RPMI8226 (cell line): ENCODE measurements at regions not wholly inside any gene's neighbourhood (a gene's known extent, or its start where the extent isn't known, plus 50 kb on each side); places are given as distances from the start of the nearest gene placed in this dataset.
"Not testable (repeated sequence)": the region's sequence is repeated elsewhere in the genome, so short reads cannot be mapped to it uniquely, and the experiment has no call there.

Source experiments
- DNase-seq: peaks from one replicate; pipeline ENCODE4 v3.0.0-alpha.2; 2015

GRCh38 chr2:87524619-87525188 is 223.2 kb upstream of the PLGLB2 start:
- not testable (repeated sequence) for DNase-seq

DNA sequence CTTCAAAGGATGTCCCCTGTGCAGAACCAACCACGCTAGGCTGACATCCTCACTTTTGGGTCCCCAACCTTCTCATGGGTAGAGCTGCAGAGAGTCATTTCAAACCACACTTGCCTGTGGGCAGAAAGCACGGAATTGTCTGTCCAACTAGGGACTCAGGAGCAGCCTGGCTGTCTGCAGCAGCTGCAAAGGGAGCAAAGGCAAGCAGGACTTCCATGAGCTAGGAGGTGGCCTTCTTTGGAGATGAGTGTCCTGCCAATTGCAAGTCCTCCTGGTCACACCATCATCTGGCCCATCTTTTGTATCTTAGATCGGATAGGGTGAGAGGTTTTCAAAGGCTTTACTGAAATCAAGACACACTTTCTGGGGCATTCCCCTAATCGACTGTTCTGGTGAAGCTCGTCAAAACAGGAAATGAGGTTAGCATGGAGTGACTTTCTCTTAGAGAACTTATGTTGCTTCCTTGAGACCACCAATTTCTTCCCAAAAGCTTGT is 222.3 kb upstream of the PLGLB2 start:
- not testable (repeated sequence) for DNase-seq

DNA sequence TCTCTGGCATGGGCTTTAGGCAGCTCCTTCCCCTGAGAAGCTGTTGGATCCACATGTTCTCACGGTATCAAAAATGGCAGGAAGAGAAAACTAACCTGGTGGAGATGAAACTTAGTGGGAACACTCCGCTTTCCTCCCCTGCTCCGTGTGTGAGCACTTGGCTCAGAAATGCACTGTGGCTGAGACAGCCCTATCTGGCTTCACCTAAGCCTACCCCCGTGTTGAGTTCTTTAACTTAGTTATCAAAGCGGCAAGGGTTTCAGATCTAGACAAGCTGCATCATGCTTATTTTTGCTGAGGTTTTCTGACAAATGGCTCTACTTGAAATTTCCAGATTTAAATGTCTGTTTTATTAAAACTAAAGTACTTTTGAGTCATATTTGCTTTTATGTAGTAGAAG is 221.6 kb upstream of the PLGLB2 start:
- not testable (repeated sequence) for DNase-seq

- DNase-seq: not testable (repeated sequence)
Measured at GRCh38 chr2:87531968-87532715, 215.7 kb upstream of the PLGLB2 start.

DNA sequence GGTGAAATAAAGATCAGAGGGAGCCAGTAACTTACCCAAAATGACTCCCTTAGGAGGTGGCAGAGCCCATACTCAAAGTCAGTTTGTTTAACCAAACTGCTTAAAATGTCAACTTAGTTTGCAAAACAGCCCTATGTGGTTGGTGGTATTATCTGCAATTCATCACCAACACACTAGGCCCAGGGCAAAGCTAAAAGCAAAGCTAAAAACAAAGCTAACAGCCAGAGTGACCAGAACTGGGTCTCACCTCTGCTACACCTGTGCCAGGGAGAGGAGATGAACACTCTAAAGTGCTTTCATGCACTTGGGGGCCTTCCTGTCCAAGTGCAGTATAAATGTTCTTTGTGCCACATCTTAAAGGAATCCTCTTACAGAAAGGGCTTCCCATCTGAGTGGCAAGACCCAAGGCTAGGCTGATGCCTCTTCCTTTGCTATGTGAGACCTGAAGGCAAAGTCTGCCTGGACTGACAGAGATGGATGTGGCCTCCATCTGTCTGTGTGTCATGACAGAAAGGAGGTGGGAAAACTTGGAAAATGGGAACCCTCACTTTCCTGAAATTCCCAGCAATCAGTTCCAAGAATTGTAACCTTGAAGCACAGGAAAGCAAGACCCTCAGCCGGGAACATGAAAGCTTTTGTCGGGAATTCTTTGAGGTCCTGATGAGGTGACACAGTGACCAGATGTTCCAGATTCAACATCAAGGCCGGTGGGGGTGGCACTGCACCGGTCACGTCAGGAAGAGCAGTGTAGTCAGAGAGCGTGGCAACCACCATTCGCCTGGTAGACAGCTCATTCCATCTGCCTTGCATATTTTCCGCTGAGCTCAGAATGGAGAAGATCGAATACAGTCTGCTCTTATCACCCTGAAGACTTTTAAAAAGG is 214.3 kb upstream of the PLGLB2 start:
- not testable (repeated sequence) for DNase-seq

DNA sequence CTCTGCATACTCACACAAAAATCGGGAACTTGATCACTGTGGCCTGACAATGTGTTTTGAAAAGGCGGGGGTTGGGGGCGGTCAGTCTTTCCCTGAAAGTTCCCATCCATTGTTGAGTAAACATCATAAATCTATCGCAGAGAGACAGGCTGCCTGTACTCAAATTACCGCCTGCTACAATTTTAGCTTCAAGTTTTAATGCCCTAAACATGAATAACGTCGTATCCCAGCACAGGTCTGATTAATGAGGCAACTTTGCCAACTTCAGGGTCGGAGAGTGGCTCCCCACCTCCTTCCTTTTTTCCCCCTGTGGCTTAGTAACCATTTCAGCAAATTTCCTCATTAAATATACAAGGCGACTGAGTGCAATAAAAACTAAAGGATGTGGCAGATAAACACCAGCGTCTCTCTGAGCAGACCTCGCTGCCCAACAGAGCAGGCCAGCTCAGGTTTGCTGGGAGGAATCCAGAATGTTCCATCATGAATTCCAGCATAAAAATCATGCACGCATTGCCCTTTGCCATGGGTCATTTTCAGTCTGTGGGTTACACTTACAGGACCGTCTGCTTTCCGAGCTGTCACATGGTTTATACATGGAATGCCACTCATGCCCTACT is 213.5 kb upstream of the PLGLB2 start:
- DNase-seq: not testable (repeated sequence)

GRCh38 chr2:87536427-87536826 is 211.5 kb upstream of the PLGLB2 start:
- not testable (repeated sequence) for DNase-seq

DNA sequence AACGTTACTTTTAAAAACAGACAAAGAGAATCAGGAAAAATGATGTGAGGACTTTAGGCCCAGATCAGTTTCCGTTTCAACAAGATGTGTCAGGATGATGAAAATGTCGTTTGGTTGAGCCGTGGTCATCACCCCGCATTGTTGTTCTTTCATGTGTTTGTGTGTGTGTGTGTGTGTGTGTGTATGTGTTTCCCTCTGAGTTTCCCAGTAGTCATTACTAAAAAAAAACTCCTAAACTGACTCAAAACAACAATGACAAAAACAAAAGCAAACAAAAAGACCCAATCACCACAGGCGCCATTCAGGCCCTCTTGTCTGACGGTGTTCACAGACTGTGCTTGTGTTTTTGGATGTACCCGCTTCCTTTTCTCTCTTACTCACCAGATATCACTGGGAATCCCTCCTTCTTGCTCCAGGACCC is 210.6 kb upstream of the PLGLB2 start:
- DNase-seq: not testable (repeated sequence)

- not testable (repeated sequence) for DNase-seq
Measured at GRCh38 chr2:87538268-87538667, 209.6 kb upstream of the PLGLB2 start.

DNA sequence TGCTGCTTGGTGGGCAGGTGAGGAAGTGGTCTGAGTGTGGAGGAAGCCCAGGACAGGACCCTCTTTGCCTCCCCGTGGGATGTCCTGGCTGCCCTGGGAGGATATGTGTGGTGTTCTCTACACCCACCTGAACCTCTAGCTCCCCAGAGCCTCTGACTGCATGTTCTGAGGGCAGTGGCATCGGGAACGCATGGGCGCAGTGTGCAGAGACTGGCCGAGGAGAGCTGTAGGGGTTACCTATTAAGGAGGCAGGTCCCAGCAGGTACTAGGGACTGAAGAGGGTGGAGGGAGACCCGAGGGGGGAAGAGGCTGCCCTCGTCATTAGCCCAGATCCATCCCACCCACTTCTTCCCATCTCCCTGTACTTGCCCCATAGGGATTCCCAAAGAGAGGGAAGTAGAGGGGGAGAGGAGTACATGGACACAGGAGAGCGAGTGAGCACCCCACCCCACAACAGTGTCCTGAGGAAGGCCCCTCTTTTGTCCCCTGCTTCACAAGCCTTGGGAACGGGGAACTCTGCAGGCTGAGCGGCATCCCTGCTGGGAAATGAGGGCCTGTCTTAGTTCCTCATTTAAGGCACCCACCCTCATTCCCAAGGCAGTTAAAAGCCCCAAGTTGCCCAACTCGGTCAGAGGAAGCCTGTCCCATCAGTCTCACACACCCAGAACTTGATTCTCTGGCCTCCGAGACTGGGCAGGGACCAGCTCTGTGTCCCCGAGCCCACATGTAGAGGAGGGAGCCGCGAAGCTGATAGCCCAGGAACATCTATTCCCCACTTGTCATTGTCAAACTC is 208.5 kb upstream of the PLGLB2 start:
- not testable (repeated sequence) for DNase-seq

DNA sequence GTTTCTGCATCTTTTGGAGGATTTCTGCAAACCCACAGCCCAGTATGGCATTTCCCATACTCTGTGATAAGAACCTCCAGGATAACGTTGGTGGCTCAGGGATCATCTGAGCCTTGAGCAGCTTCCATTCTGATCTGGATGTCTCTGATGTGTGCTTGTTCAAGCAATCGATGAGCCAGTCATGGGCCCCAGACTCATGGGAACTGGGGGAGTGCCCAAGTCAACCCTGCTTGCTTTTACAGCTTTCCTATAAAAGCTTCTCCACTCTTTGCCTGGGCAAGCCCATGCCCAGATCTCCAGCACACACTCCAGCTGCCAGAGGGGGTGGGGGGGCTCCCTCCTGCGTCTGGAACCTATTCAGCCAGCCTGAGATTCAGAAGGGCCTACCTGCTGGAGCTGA is 207.6 kb upstream of the PLGLB2 start:
- not testable (repeated sequence) for DNase-seq

DNA sequence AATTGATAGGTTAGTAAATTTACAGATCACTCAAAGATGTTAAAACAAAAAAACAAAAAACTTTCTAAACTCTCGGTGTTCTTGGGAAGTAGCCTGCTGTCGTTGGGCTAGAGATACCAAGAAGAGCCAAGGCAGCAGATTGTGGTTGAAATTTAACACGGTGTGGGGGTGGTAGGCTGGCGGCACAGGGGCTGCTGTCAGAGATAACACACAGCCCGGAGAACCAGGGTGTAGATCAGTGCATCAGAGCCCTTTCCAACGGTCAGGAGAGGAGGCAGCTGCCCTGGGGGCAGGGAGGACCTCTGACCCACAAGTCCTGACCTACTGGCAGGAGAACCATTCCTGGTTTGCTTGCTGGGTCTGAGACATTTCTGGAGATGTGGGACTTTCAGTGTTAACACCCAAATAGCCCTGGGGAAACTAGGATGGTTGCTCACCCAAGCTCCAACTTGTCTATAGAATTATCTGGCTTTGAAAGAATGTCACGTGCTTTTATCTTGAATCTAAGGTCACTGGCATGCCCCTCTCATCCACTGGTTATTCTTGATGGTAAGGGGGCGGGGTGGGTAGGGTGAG is 205.2 kb upstream of the PLGLB2 start:
- DNase-seq: not testable (repeated sequence)

DNA sequence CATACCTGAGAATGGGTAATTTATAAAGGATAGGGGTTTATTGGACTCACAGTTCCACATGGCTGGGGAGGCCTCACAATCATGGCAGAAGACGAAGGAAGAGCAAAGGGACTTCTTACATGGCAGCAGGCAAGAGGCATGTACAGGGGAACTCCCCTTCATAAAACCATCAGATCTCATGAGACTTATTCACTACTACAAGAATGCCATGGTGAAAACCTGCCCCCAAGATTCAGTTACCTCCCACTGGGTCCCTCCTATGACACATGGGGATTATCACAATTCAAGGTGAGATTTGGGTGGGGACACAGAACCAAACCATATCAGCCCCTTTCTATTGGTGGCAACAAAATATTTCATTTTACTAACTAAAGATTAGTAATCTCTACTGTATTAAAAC is 204.1 kb upstream of the PLGLB2 start:
- not testable (repeated sequence) for DNase-seq

GRCh38 chr2:87547106-87547505 is 200.8 kb upstream of the PLGLB2 start:
- DNase-seq: not testable (repeated sequence)

- DNase-seq: not testable (repeated sequence)
Measured at GRCh38 chr2:87547966-87548365, 199.9 kb upstream of the PLGLB2 start.

- not testable (repeated sequence) for DNase-seq
Measured at GRCh38 chr2:87548681-87549536, 199.0 kb upstream of the PLGLB2 start.

DNA sequence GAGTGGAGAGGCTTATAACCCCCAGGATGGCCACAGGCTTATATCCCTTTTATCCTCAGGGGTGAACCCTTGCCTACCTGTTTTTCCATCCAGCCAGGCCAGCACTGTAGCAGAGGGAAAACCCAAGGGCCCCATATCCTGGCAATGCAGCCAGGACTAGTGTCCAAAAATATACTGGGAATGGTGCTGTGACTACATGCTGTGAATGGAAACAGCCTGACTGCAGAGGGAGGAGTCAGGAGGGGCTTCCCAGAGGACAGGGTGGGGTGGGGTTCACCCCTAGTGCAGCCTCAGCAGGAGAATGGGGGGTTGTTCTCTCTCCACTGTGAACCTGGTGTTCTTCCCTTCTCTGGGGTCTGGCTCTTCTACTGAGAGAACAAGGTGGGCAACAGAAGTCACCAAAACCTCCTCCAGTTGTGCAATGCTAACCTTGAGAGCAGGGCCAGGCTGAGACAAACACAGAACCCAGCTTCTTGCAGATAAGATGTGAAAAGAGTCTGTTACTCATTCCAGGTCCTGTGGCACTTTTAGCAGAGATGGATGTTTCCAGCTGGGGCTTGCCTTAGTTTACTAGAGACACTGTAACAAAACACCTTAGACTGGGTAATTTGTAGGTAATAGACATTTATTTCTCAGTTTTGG is 198.2 kb upstream of the PLGLB2 start:
- not testable (repeated sequence) for DNase-seq

- DNase-seq: not testable (repeated sequence)
Measured at GRCh38 chr2:87554678-87555077, 193.2 kb upstream of the PLGLB2 start.

GRCh38 chr2:87555082-87555481 is 192.8 kb upstream of the PLGLB2 start:
- not testable (repeated sequence) for DNase-seq

DNA sequence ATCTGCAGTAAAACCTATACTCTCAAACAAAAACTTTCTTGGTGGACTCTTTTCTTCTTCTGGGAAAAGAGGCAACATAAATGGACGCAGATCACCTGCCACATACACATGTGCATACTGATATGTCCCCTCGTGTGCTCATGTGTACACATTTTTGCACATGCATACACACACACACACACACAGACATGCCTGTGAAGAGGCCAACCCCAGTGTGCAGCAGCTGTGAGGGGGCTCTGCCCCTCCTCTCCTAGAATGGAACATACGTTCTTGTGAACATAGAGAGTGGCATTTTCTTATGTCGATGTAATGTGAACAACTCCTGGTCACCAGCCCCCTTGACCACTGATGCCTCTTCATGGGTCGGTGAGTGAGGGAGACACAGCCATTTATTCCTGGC is 188.9 kb upstream of the PLGLB2 start:
- not testable (repeated sequence) for DNase-seq
